IMR-90 (cell line): ENCODE measurements at regions not wholly inside any gene's neighbourhood (a gene's known extent, or its start where the extent isn't known, plus 50 kb on each side); places are given as distances from the start of the nearest gene placed in this dataset.

Source experiments
- CEBPB ChIP-seq: IDR thresholded peaks from 2 replicates; pipeline ENCODE4 v1.6.1; 2012; ENCODE audit warnings: low read depth, low read length, improper control_type of control experiment
- CHD1 ChIP-seq: IDR thresholded peaks from 2 replicates; pipeline ENCODE4 v1.6.1; 2012; ENCODE audit warnings: low read depth, low read length, improper control_type of control experiment
- FOS ChIP-seq: fragments of 150-350 bp; IDR thresholded peaks from 2 replicates; pipeline ENCODE4 v1.6.1; 2016; ENCODE audit warnings: low read depth, low read length
- MAZ ChIP-seq: IDR thresholded peaks from 2 replicates; pipeline ENCODE4 v1.6.1; 2012; ENCODE audit warnings: low read depth, mild to moderate bottlenecking, low read length, improper control_type of control experiment, moderate library complexity, borderline replicate concordance
- NFE2L2 ChIP-seq: fragments of 150-350 bp; IDR thresholded peaks from 2 replicates; pipeline ENCODE4 v1.6.1; 2016; ENCODE audit warnings: low read depth, mild to moderate bottlenecking, low read length
- POLR2A ChIP-seq: IDR thresholded peaks from 2 replicates; pipeline ENCODE4 v1.6.1; 2012; ENCODE audit warnings: mild to moderate bottlenecking, low read depth, low read length
- RAD21 ChIP-seq: IDR thresholded peaks from 2 replicates; pipeline ENCODE4 v1.6.1; 2012; ENCODE audit warnings: low read length, improper control_type of control experiment
- RFX5 ChIP-seq: IDR thresholded peaks from 2 replicates; pipeline ENCODE4 v1.8.0; 2012; ENCODE audit warnings: low read depth, mild to moderate bottlenecking, low read length, moderate library complexity
- TF ChIP-seq, protein P1 (sequence below): conservative IDR thresholded peaks from 2 replicates; pipeline ENCODE4 v1.5.1; 2012; ENCODE audit warnings: mild to moderate bottlenecking, low read depth, low read length, improper control_type of control experiment

DNA sequence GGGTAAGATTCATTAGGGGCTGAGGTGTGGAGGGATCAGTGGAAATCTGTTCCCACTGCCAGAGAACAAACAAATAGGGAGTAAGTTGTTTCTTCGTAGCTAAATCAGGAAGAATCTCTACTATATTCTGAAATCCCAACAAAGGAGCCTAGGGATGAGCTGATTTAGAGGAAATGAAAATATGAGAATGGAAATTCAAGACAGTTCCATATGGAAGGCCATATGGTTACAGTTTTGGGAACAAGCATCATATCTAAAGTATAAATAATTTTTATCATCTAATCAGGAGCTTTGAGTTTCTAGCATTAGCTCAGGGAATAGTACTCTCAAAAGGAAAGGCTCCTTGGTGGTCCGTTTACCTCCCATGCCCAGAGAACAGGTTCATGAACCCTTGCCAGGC, 218.2 kb downstream of the AASDH start:
- TF ChIP-seq, protein P1, sequence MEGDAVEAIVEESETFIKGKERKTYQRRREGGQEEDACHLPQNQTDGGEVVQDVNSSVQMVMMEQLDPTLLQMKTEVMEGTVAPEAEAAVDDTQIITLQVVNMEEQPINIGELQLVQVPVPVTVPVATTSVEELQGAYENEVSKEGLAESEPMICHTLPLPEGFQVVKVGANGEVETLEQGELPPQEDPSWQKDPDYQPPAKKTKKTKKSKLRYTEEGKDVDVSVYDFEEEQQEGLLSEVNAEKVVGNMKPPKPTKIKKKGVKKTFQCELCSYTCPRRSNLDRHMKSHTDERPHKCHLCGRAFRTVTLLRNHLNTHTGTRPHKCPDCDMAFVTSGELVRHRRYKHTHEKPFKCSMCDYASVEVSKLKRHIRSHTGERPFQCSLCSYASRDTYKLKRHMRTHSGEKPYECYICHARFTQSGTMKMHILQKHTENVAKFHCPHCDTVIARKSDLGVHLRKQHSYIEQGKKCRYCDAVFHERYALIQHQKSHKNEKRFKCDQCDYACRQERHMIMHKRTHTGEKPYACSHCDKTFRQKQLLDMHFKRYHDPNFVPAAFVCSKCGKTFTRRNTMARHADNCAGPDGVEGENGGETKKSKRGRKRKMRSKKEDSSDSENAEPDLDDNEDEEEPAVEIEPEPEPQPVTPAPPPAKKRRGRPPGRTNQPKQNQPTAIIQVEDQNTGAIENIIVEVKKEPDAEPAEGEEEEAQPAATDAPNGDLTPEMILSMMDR: no peak
- no peak for TF ChIP-seq POLR2A
- no peak for TF ChIP-seq RAD21
- no peak for TF ChIP-seq MAZ
- no peak for TF ChIP-seq FOS
- TF ChIP-seq NFE2L2: no peak
- no peak for TF ChIP-seq CEBPB
- no peak for TF ChIP-seq CHD1
- TF ChIP-seq RFX5: no peak
